Umbilical cord (tissue), 1 donor: ENCODE measurements at regions not wholly inside any gene's neighbourhood (a gene's known extent, or its start where the extent isn't known, plus 50 kb on each side); places are given as distances from the start of the nearest gene placed in this dataset.
A peak's percentile ranks its signal among the peaks of the same experiment; 100 is the strongest.
"Not testable (repeated sequence)": the region's sequence is repeated elsewhere in the genome, so short reads cannot be mapped to it uniquely, and the experiment has no call there.

Experiments
- DNase-seq: peaks from one replicate; pipeline ENCODE4 v3.0.0-alpha.2; 2015; ENCODE audit warnings: low spot score

DNA sequence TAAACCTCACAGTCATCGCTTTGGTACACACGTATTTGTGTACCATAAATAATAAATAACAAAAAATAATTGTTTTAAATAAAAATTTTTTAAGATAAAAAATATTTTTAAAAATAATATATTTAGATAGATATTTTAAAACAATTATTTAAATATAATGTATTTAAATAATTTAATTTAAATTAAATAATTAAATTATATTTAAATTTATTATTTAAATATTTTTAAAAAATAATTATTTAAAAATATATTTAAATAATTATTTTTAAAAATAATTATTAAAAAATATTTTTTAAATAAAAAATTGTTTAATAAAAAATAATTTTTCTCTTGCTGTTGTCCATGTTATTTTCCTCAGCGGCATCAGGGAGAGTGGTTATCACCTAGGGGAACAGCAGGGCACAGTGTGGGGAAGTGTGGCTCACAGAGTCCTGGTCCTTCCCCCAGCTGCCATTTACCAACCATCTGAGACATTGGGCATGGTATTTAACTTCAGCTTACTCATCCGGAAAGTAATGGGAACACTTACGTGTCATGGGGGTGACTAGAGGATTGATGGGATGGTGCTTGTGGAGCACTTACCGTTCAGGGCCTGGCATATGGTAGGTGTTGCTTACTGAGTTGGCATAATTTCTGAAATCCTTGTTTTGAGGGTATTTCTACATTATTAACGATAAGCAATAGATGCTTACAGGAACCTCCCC is 92.9 kb upstream of the TSPAN2 start:
- DNase-seq: no peak

GRCh38 chr1:115181231-115181630 is 91.9 kb upstream of the TSPAN2 start:
- DNase-seq: no peak

- no peak for DNase-seq
Measured at GRCh38 chr1:115179397-115180079, 90.2 kb upstream of the TSPAN2 start.

- no peak for DNase-seq
Measured at GRCh38 chr1:115176189-115176588, 86.9 kb upstream of the TSPAN2 start.

- DNase-seq: no peak
Measured at GRCh38 chr1:115175596-115175995, 86.3 kb upstream of the TSPAN2 start.

GRCh38 chr1:115173151-115173550 is 83.8 kb upstream of the TSPAN2 start:
- no peak for DNase-seq

DNA sequence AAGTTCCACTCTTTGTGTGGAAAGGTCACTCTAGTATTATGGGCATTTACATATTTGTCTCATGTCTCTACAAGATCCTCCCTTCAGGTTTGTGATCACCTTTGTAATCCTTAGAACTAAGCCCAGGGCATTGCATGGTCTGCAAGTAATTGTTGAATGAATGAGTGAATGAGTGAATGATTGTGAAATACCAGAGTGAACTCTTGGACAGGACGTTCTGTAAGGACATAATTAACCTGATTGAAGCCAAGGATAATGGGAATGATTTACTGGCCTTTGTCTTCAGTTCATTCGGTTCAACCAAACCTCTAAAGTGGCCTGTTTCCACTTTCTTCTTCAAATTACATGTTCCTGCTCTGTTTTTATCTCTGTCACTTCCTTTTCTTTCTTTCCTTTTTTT is 83.0 kb upstream of the TSPAN2 start:
- DNase-seq: no peak

DNA sequence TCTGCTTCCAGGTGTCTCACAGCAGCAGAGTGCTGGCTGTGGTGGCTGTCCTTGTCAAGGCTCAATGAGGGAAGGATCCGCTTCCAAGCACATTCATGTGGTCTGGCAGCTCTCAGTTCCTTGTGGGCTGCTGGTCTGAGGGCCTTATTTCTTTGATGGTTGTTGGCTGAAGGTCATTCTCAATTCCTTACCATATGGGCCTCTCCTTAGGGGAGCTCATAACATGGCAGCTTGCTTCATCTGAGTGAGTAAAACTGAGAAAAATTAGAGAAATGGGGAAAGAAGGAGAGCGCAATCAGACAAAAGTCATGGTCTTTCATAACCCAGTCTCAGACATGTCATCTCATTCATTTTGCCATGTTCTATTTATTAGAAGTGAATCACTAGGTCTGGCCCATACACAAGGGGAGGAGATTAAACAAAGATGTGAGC is 81.7 kb upstream of the TSPAN2 start:
- no peak for DNase-seq

GRCh38 chr1:115170377-115170776 is 81.1 kb upstream of the TSPAN2 start:
- no peak for DNase-seq

- no peak for DNase-seq
Measured at GRCh38 chr1:115168026-115168425, 78.7 kb upstream of the TSPAN2 start.

- no peak for DNase-seq
Measured at GRCh38 chr1:115166531-115167091, 77.3 kb upstream of the TSPAN2 start.

DNA sequence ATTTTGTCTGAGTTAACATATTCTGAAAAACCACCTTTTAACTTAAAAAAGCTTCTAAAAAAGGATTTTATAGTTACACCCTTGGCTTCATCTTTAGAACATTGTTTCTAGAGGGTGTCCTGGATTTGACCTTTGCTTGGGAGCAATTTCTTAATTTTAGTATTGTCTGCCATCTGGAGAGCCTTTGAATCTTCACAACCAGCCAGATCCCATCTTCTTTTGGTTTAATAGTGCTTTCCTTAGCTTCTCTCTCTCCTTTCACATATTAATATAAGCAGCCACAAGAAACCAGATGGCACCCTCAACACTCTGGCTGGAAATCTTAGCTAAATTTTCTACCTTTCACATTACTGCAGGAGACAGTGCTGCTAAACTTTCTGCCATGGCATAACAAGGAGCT is 76.5 kb upstream of the TSPAN2 start:
- no peak for DNase-seq

GRCh38 chr1:115164940-115165705 is 75.8 kb upstream of the TSPAN2 start:
- DNase-seq: no peak

GRCh38 chr1:115164484-115164883 is 75.2 kb upstream of the TSPAN2 start:
- no peak for DNase-seq

GRCh38 chr1:115160728-115161127 is 71.4 kb upstream of the TSPAN2 start:
- no peak for DNase-seq

DNA sequence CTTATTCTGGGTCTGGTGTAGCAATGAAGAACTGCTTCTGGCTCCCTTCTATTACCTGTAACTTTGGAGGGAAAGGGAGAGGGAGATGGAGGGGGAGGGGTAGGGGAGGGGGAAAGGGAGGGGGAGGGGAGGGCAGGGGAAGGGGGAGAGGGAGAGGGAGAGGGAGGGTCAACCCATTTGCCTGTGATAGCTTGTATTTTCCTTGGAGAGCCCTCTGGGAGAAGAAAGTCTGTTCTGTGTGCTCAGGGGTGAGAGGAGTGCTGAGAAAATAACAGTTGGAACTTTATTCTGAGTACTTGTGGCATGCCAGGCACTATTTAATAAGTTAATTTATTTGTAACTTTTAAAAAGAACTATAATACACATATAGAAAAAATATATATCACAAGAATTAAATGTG is 70.7 kb upstream of the TSPAN2 start:
- DNase-seq: no peak

- peak; percentile 16 for DNase-seq
Measured at GRCh38 chr1:115158181-115158580, 68.9 kb upstream of the TSPAN2 start.

DNA sequence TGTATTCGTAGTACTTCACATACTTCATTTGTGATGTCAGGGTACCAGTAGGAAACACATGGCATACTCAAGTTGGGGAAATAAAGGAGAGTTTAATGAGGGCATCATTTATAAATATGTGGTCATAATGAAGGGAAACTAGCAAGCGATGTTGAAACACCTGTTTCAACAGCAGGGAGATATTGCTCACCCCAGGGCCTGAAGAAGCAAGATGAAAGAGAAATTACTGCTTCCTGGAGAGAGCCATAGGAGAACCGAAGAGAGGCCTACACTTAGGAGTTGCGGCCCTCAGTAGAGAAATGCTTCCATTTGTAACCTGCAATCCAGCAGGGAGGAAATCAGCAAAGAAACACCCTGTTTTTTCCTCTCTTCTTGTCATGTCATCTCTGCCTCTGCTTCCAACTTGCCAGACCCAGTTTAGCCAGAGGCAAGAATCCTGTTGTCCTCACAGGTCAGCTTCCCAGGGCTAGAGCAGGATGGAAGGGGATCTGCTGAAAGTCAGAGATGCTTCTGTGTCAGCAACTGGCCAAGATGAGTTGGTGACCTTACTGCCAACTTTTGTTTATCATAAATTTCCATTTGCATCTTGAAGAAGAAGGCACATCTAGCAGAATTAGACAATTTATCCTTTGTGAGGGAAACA is 67.6 kb upstream of the TSPAN2 start:
- DNase-seq: no peak

DNA sequence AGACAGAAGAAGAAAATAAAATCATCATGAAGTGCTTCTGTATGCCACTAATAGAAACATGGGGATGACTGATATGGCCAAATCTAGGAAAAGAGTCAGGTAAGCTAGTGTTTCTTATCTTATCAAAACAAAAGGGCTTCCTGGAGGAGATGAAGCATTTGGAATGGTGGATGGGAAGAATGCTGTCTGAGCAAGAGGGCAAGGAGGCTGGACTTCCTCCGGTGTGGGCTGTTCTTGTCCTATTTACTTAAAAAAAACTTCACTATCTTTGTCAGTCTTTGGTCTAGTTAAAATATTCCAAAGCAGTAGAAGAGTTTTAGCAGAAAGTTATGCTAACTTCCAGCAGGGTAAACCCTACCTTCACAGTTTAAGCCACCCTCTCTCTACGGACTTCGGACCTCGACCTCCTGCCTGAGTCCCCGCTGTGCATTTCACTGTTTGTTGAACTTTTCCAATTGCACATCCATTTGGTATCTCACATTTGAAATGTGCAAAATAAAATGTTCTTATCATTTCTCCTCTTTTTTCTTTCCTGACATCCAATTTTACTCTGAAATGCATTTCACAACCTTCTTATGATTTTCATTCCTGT is 64.8 kb upstream of the TSPAN2 start:
- no peak for DNase-seq

GRCh38 chr1:115147928-115148327 is 58.6 kb upstream of the TSPAN2 start:
- not testable (repeated sequence) for DNase-seq

GRCh38 chr1:115145226-115145625 is 55.9 kb upstream of the TSPAN2 start:
- DNase-seq: no peak
